GM12891 (cell line): ENCODE measurements at regions not wholly inside any gene's neighbourhood (a gene's known extent, or its start where the extent isn't known, plus 50 kb on each side); places are given as distances from the start of the nearest gene placed in this dataset.

ENCODE experiments used
- PAX5 ChIP-seq: IDR thresholded peaks from 2 replicates; pipeline ENCODE4 v1.6.1; 2011; ENCODE audit warnings: low read length, moderate library complexity, mild to moderate bottlenecking; ENCODE audit not compliant: insufficient read depth, severe bottlenecking
- POLR2A ChIP-seq: IDR thresholded peaks from 2 replicates; pipeline ENCODE4 v1.6.1; 2011; ENCODE audit warnings: low read depth, low read length, control low read depth
- POLR2AphosphoS5 ChIP-seq: IDR thresholded peaks from 2 replicates; pipeline ENCODE4 v1.6.1; 2011; ENCODE audit warnings: low read depth, low read length, control low read depth
- SPI1 ChIP-seq: IDR thresholded peaks from 2 replicates; pipeline ENCODE4 v1.6.1; 2011; ENCODE audit warnings: low read depth, low read length, control low read depth
- TAF1 ChIP-seq: IDR thresholded peaks from 2 replicates; pipeline ENCODE4 v1.6.1; 2011; ENCODE audit warnings: low read depth, low read length, control low read depth

GRCh38 chr2:6764968-6765723 is 100.6 kb downstream of the CMPK2 start:
- no peak for TF ChIP-seq POLR2A
- TF ChIP-seq POLR2AphosphoS5, result no peak
- TF ChIP-seq TAF1, result no peak
- TF ChIP-seq PAX5, result no peak
- no peak for TF ChIP-seq SPI1
